HCT116 (cell line): ENCODE measurements at regions not wholly inside any gene's neighbourhood (a gene's known extent, or its start where the extent isn't known, plus 50 kb on each side); places are given as distances from the start of the nearest gene placed in this dataset.

Experiments
- CTCF ChIP-seq, 3 experiments: fragments of 200-600 bp in 1 of 3; sonication (generic) in 1 of 3; IDR thresholded peaks in 2 of 3; conservative IDR thresholded peaks in 1 of 3; 2 replicates each; pipeline ENCODE4 v1.5.1; 2012 to 2017; ENCODE audit warnings: low read depth in 2 of 3, low read length in 2 of 3, antibody characterized with exemption in 1 of 3, borderline replicate concordance in 1 of 3, control low read depth in 1 of 3, mild to moderate bottlenecking in 1 of 3, mixed read lengths in 1 of 3, mixed run types in 1 of 3, moderate library complexity in 1 of 3; ENCODE audit not compliant: insufficient read depth in 1 of 3
- POLR2AphosphoS5 ChIP-seq: IDR thresholded peaks from 2 replicates; pipeline ENCODE4 v1.6.1; 2011; ENCODE audit warnings: mild to moderate bottlenecking, low read depth, low read length, moderate library complexity

- TF ChIP-seq POLR2AphosphoS5, result no peak
- TF ChIP-seq CTCF (IDR thresholded peaks at IDR 0.05 in 2 of 3, conservative IDR thresholded peaks at IDR 0.05 in 1 of 3; ENCODE audit: borderline replicate concordance in 1 of 3, insufficient read depth in 1 of 3, low read depth in 2 of 3, low read length in 2 of 3), result no peak
These were observed 203.1 kb downstream of the FAT4 start for GRCh38 chr4:125517831-125518230.
